Left colon (tissue), 2 donors: ENCODE measurements at regions not wholly inside any gene's neighbourhood (a gene's known extent, or its start where the extent isn't known, plus 50 kb on each side); places are given as distances from the start of the nearest gene placed in this dataset.
A peak's percentile ranks its signal among the peaks of the same experiment; 100 is the strongest.

Experiments
- ATAC-seq: fragments of 200-7000 bp; cut with Tn5 transposase; one replicate; pipeline ENCODE4 v1.9.1; 2020; ENCODE audit warnings: mild to moderate bottlenecking, moderate library complexity
- DNase-seq, 2 donors: peaks; one replicate each; pipeline ENCODE4 v3.0.0-alpha.2; 2020
- intact Hi-C, 2 donors: fragments of 100-400 bp; cut with DNase I in 1 of 2; cut with micrococcal nuclease in 1 of 2; formaldehyde crosslinking; loops; one replicate each; pipeline versions ENCODE4 v1.11.2 to v1.14.0; 2022; cut with DNase I, micrococcal nuclease
- donor health status: DM: no; HTN: no; CAD: no.
- donor health status: DM: yes; HTN: yes; CAD: no.

- intact Hi-C loops = no loop called here
- peak; percentile 52 for ATAC-seq
- DNase-seq = no peak
Observed at GRCh38 chr3:104604326-104605010, 762.2 kb upstream of the ALCAM start.

GRCh38 chr3:104606812-104607211 lies 759.9 kb upstream of the ALCAM start:
- ATAC-seq (peak; percentile 26), DNase-seq (no peak)
- intact Hi-C loops = no loop called here

GRCh38 chr3:104610730-104611652 lies 755.7 kb upstream of the ALCAM start:
- ATAC-seq (peak; percentile 69), DNase-seq (no peak)
- intact Hi-C loops = no loop called here

- peak; percentile 87 for ATAC-seq
- intact Hi-C loops = no loop called here
- peak in 1 of 2 donors; percentile 32 for DNase-seq
Observed at GRCh38 chr3:104612218-104612617, 754.5 kb upstream of the ALCAM start.

GRCh38 chr3:104614564-104614963 lies 752.1 kb upstream of the ALCAM start:
- peak; percentile 23 for ATAC-seq
- no peak for DNase-seq
- intact Hi-C loops = no loop called here

GRCh38 chr3:104628185-104628789 lies 738.4 kb upstream of the ALCAM start:
- peak; percentile 60 for ATAC-seq
- no peak for DNase-seq
- intact Hi-C loops = no loop called here

GRCh38 chr3:104629038-104629437 lies 737.7 kb upstream of the ALCAM start:
- no peak for ATAC-seq
- no peak for DNase-seq
- intact Hi-C loops = no loop called here

- DNase-seq = no peak
- intact Hi-C loops = no loop called here
- no peak for ATAC-seq
Observed at GRCh38 chr3:104631254-104631653, 735.5 kb upstream of the ALCAM start.

GRCh38 chr3:104632521-104632920 lies 734.2 kb upstream of the ALCAM start:
- intact Hi-C loops = no loop called here
- DNase-seq (no peak), ATAC-seq (no peak)

- DNase-seq (no peak), ATAC-seq (no peak)
- intact Hi-C loops = no loop called here
Observed at GRCh38 chr3:104632947-104633346, 733.8 kb upstream of the ALCAM start.

GRCh38 chr3:104635872-104636580 lies 730.7 kb upstream of the ALCAM start:
- ATAC-seq = no peak
- DNase-seq = no peak
- intact Hi-C loops = no loop called here

GRCh38 chr3:104642827-104643226 lies 723.9 kb upstream of the ALCAM start:
- DNase-seq (no peak), ATAC-seq (no peak)
- intact Hi-C loops = no loop called here

- intact Hi-C loops = no loop called here
- DNase-seq (no peak), ATAC-seq (no peak)
Observed at GRCh38 chr3:104646196-104646595, 720.5 kb upstream of the ALCAM start.

GRCh38 chr3:104648823-104649222 lies 717.9 kb upstream of the ALCAM start:
- ATAC-seq (no peak), DNase-seq (no peak)
- intact Hi-C loops = no loop called here

GRCh38 chr3:104669083-104669482 lies 697.6 kb upstream of the ALCAM start:
- DNase-seq = no peak
- intact Hi-C loops = no loop called here
- ATAC-seq = no peak

- ATAC-seq (no peak), DNase-seq (no peak)
- intact Hi-C loops = no loop called here
Observed at GRCh38 chr3:104672331-104672730, 694.4 kb upstream of the ALCAM start.

- intact Hi-C loops = no loop called here
- no peak for ATAC-seq
- DNase-seq = no peak
Observed at GRCh38 chr3:104673981-104674380, 692.7 kb upstream of the ALCAM start.

GRCh38 chr3:104676241-104676640 lies 690.5 kb upstream of the ALCAM start:
- intact Hi-C loops = no loop called here

GRCh38 chr3:104677932-104678331 lies 688.8 kb upstream of the ALCAM start:
- DNase-seq = no peak
- intact Hi-C loops = no loop called here
- ATAC-seq = no peak

More at GRCh38 chr3:104676241-104676640, 690.5 kb upstream of the ALCAM start:
- no peak for ATAC-seq
- DNase-seq = no peak
